Hepatocyte (in vitro differentiated cells): ENCODE measurements at regions not wholly inside any gene's neighbourhood (a gene's known extent, or its start where the extent isn't known, plus 50 kb on each side); places are given as distances from the start of the nearest gene placed in this dataset.

ENCODE experiments used
- EZH2 ChIP-seq: fragments of 200-600 bp; sonication (generic); IDR thresholded peaks from 2 replicates; pipeline ENCODE4 v1.6.1; 2016; ENCODE audit warnings: antibody characterized with exemption, mild to moderate bottlenecking, borderline replicate concordance
- EZH2phosphoT487 ChIP-seq: fragments of 200-600 bp; sonication (generic); IDR thresholded peaks from one replicate; pipeline ENCODE4 v1.6.1; 2018; ENCODE audit warnings: antibody characterized with exemption, mild to moderate bottlenecking, low read depth, moderate library complexity; ENCODE audit not compliant: unreplicated experiment, severe bottlenecking
- TF ChIP-seq, protein P1 (sequence below): fragments of 200-600 bp; sonication (generic); IDR thresholded peaks from 2 replicates; pipeline ENCODE4 v1.5.1; 2016; ENCODE audit warnings: antibody characterized with exemption, mild to moderate bottlenecking; ENCODE audit not compliant: poor library complexity

DNA sequence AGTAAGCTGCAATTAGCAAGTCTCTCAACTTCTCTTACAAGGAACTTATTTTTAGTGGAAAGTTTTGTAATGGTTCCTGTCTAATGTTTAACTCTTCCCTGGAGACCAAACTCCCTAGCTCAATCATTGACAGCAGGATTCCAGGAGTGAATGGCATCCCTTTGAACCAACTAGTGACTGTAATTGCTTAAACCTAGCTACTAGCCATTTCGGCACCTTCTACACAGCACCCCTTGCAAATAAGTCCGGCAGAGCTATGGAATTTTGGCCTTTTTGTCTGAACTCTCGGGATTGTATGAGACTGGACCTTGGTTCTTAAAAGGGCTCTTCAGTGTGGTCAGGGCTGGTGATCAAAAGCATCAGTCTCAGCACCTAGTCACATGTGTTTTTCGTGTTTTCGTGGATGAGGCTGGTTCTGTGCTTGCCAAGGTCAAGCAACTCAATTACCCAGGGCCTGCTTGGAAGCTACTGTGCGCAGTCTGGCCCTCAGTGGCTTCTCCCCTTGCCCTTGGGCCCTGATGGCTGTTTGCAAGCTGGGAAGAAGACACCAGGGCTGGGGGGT lies 135.3 kb upstream of the NEDD9 start:
- TF ChIP-seq, protein P1, sequence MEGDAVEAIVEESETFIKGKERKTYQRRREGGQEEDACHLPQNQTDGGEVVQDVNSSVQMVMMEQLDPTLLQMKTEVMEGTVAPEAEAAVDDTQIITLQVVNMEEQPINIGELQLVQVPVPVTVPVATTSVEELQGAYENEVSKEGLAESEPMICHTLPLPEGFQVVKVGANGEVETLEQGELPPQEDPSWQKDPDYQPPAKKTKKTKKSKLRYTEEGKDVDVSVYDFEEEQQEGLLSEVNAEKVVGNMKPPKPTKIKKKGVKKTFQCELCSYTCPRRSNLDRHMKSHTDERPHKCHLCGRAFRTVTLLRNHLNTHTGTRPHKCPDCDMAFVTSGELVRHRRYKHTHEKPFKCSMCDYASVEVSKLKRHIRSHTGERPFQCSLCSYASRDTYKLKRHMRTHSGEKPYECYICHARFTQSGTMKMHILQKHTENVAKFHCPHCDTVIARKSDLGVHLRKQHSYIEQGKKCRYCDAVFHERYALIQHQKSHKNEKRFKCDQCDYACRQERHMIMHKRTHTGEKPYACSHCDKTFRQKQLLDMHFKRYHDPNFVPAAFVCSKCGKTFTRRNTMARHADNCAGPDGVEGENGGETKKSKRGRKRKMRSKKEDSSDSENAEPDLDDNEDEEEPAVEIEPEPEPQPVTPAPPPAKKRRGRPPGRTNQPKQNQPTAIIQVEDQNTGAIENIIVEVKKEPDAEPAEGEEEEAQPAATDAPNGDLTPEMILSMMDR = no peak
- TF ChIP-seq EZH2 (no peak), EZH2phosphoT487 (no peak)
